Adrenal gland (tissue), 5 donors: ENCODE measurements at regions not wholly inside any gene's neighbourhood (a gene's known extent, or its start where the extent isn't known, plus 50 kb on each side); places are given as distances from the start of the nearest gene placed in this dataset.

Experiments
- CTCF ChIP-seq, 6 experiments: fragments of 450-650 bp in 4 of 6; fragments of 200-600 bp in 2 of 6; sonication (generic) in 1 of 6; IDR thresholded peaks; 1 replicate in 5 of 6; 2 replicates in 1 of 6; pipeline versions ENCODE4 v1.5.1 to v1.8.0; 2016 to 2021; ENCODE audit warnings: antibody characterized with exemption in 6 of 6, mild to moderate bottlenecking in 2 of 6, moderate library complexity in 1 of 6
- POLR2A ChIP-seq, 2 donors: fragments of 450-650 bp; IDR thresholded peaks; one replicate each; pipeline ENCODE4 v1.6.1; 2017; ENCODE audit warnings: antibody characterized with exemption in 2 of 2, mild to moderate bottlenecking in 2 of 2, moderate library complexity in 1 of 2
- donor health status: DM: no; HTN: no; CAD: no.

GRCh38 chr11:91912322-91912721 is 312.3 kb upstream of the FAT3 start:
- TF ChIP-seq CTCF (IDR thresholded peaks at IDR 0.05): no peak
- TF ChIP-seq POLR2A (IDR thresholded peaks at IDR 0.05): no peak
